ENCODE measurements at regions not wholly inside any gene's neighbourhood (a gene's known extent, or its start where the extent isn't known, plus 50 kb on each side); places are given as distances from the start of the nearest gene placed in this dataset.
"Not testable (repeated sequence)": the region's sequence is repeated elsewhere in the genome, so short reads cannot be mapped to it uniquely, and the experiment has no call there.

- DNase-seq (ENCODE audit: low read depth, low spot score): no peak
- no peak overlapping the region for H3K27ac ChIP-seq
Observed at GRCh38 chr18:30727849-30728248, 314.7 kb downstream of the DSC3 start.

DNA sequence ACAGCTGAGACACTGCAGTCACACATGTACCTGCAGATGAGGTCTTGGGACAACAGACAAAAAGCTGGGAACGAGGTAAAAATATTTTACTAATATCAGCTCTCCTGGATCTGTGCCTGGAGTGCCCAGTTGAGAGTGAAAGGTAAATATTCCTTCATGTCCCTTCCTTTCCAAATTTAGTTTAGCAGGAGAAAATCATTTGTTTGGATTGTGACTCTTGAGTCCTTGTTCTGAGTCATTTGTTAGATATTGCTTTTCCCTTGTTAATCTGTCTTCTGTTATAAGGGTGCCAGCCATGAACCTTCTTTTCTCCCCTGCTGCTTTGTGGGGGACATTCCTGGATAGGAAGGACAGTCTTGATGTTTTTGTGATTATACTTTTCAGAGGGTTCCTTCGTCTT, 329.2 kb downstream of the DSC3 start:
- DNase-seq (ENCODE audit: low read depth, low spot score): no peak
- no peak overlapping the region for H3K27ac ChIP-seq

GRCh38 chr18:30712383-30712782, 330.2 kb downstream of the DSC3 start:
- H3K27ac ChIP-seq: no peak overlapping the region
- no peak for DNase-seq (ENCODE audit: low read depth, low spot score)

DNA sequence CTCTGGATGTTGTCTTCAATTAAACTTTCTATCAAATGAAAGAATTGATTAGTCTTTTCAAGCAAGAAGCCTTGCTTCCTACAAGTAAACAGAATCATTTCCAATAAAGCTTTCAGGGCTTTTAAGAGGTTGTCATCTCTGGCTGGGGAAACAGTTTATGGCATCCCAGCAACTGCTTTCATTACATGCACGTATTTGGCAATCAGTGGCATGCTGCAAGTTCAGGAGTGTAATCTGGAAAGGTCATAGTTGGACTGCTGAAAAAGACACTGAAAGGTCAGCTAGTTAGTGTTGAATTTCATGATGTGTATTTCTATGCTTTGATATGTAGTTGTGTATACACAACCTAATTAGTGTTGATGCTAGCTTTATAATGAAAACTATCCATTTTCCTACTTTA, 332.9 kb downstream of the DSC3 start:
- no peak overlapping the region for H3K27ac ChIP-seq
- no peak for DNase-seq (ENCODE audit: low read depth, low spot score)

GRCh38 chr18:30705943-30706342, 336.6 kb downstream of the DSC3 start:
- no peak for DNase-seq (ENCODE audit: low read depth, low spot score)
- no peak overlapping the region for H3K27ac ChIP-seq

DNA sequence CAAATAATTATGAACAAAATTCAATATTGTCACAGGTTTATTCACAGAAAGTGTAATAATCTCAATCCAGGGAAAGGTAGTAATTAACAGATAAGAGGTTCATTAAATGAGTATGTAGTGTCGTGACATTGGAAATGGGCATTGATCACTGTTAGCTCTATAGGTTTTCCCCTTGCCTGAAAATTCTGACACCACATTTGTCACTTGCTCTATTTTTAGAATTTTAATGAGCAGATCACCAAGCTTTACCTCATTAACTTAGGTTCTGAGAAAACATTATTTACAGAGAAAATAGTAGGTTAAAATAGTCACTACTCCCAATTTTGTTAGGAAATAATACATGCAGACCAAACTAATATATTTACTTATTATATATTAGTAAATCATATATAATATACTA, 344.0 kb downstream of the DSC3 start:
- H3K27ac ChIP-seq: no peak overlapping the region
- DNase-seq (ENCODE audit: low read depth, low spot score): no peak

GRCh38 chr18:30696201-30696600, 346.3 kb downstream of the DSC3 start:
- H3K27ac ChIP-seq: no peak overlapping the region
- no peak for DNase-seq (ENCODE audit: low read depth, low spot score)

- H3K27ac ChIP-seq: no peak overlapping the region
- no peak for DNase-seq (ENCODE audit: low read depth, low spot score)
Observed at GRCh38 chr18:30694773-30695172, 347.8 kb downstream of the DSC3 start.

GRCh38 chr18:30689216-30689615, 353.3 kb downstream of the DSC3 start:
- no peak overlapping the region for H3K27ac ChIP-seq
- no peak for DNase-seq (ENCODE audit: low read depth, low spot score)

GRCh38 chr18:30687501-30687900, 355.0 kb downstream of the DSC3 start:
- no peak overlapping the region for H3K27ac ChIP-seq
- DNase-seq (ENCODE audit: low read depth, low spot score): no peak

DNA sequence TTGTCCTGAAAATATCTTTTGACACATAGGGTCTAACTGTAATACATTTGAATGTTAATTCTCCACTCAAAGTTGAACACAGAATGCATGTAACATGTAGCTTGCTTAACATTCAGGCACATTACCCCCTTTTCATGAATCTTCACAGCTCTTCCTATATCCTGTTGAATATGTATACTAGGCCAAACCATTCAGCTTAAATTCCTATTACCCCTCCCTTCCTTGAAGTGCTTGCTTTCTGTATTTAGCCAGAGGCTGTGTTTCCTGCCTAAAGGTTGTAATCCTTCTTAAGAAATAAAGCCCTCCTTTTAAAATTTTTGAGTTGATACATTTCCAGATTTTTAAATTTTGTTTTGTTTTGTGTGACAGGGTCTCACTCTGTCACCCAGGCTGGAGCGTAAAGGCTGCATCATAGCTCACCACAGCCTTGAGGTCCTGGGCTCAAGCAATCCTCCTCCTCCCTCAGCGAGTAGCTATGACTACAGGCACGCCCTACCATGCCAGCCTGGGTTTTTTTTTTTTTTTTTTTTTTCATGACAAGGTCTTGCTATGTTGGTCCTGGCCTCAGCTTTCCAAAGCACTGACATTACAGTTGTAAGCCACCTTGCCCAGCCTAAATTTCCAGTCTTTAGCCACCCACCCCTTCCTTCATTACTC, 357.6 kb downstream of the DSC3 start:
- no peak for DNase-seq (ENCODE audit: low read depth, low spot score)
- H3K27ac ChIP-seq: no peak overlapping the region

- no peak for DNase-seq (ENCODE audit: low read depth, low spot score)
- H3K27ac ChIP-seq: no peak overlapping the region
Observed at GRCh38 chr18:30683836-30684235, 358.7 kb downstream of the DSC3 start.

DNA sequence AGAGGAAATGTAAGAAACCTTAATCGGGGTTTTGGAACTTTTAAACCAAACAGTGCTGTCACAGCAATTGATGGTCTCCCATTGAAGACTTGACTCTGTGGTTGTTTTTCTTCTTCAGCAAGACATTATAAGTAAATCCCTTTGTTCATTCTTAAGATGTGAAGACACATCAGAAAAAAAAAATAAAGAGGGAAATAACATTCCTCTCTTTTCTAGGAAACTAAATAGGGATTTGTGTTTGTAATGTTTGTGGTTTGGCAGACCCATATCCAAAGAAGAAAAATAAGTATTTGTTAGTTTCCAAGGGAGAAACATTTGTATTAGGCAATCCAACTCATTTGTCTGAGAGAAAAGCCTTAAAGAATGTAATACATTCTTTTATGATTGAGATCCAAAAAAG, 359.9 kb downstream of the DSC3 start:
- no peak overlapping the region for H3K27ac ChIP-seq
- DNase-seq (ENCODE audit: low read depth, low spot score): no peak

GRCh38 chr18:30679285-30679930, 363.1 kb downstream of the DSC3 start:
- DNase-seq (ENCODE audit: low read depth, low spot score): no peak
- no peak overlapping the region for H3K27ac ChIP-seq

DNA sequence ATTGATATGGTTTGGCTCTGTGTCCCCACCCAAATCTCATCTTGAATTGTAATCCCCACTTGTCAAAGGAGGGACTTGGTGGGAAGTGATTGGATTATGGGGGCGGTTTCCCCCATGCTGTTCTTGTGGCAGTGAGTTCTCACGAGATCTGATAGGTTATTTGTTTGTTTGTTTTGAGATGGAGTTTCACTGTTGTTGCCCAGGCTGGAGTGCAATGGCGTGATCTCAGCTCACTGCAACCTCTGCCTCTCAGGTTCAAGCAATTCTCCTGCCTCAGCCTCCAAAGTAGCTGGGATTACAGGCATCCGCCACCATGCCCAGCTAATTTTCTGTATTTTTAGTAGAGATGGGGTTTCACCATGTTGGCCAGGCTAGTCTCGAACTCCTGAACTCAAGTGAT, 364.7 kb downstream of the DSC3 start:
- not testable (repeated sequence) for H3K27ac ChIP-seq; DNase-seq (ENCODE audit: low read depth, low spot score)

- no peak overlapping the region for H3K27ac ChIP-seq
- no peak for DNase-seq (ENCODE audit: low read depth, low spot score)
Observed at GRCh38 chr18:30676053-30676480, 366.5 kb downstream of the DSC3 start.

GRCh38 chr18:30675493-30675892, 367.0 kb downstream of the DSC3 start:
- DNase-seq (ENCODE audit: low read depth, low spot score): no peak
- H3K27ac ChIP-seq: no peak overlapping the region

GRCh38 chr18:30675072-30675471, 367.5 kb downstream of the DSC3 start:
- no peak for DNase-seq (ENCODE audit: low read depth, low spot score)
- H3K27ac ChIP-seq: no peak overlapping the region

DNA sequence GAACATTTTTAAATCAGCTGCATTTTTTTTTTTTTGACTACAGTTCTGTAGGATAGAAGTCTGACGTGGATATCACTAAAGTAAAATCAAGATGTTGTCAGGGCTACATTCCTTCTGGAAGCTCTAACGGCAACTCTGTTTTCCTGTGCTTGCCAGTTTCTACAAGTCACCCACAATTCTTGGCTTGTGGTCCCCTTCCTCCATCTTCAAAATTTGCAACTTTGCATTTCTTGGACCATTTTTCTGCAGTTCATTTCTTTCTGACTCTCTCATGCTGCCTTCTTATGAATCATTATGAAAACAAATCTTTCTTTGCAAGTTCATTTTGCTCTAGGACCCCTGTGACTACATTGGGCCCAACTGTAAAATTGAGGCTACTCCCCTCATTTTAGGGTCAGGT, 367.9 kb downstream of the DSC3 start:
- no peak for DNase-seq (ENCODE audit: low read depth, low spot score)
- H3K27ac ChIP-seq: no peak overlapping the region

- DNase-seq (ENCODE audit: low read depth, low spot score); H3K27ac ChIP-seq: not testable (repeated sequence)
Observed at GRCh38 chr18:30672439-30672838, 370.1 kb downstream of the DSC3 start.

- no peak overlapping the region for H3K27ac ChIP-seq
- no peak for DNase-seq (ENCODE audit: low read depth, low spot score)
Observed at GRCh38 chr18:30658306-30658705, 384.2 kb downstream of the DSC3 start.

DNA sequence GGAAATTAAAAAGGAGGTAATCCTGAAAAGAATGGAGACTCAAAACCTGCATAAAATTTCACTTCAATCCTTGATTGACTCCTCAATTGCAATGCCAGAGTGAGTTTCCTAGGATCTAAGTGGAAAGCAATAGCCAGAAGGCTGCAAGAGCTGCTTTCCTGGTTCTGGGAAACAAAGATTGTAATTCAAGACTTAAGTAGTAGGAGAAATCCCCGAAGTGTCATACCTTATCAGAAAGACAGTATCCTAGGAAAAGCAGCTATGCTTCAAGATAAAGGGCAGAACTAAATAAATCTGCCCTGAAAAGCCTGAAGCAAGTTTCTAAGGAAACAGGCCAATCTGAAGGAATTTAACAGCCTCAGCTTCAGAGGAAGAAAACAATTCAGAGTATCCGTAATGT, 390.2 kb downstream of the DSC3 start:
- DNase-seq (ENCODE audit: low read depth, low spot score): no peak

More for the DNA sequence above, 390.2 kb downstream of the DSC3 start:
- no peak overlapping the region for H3K27ac ChIP-seq
